OCI-LY1 (cell line): ENCODE measurements at regions not wholly inside any gene's neighbourhood (a gene's known extent, or its start where the extent isn't known, plus 50 kb on each side); places are given as distances from the start of the nearest gene placed in this dataset.

Experiments
- H2AFZ ChIP-seq: fragments of 200-600 bp; sonication (generic), shearing (Covaris generic); 2 replicates; pipeline ENCODE4 v1.6.0; 2014; ENCODE audit warnings: antibody characterized with exemption, mild to moderate bottlenecking, low read length
- H3F3A ChIP-seq: fragments of 200-600 bp; sonication (generic), shearing (Covaris generic); 2 replicates; pipeline ENCODE4 v1.6.0; 2014; ENCODE audit warnings: mild to moderate bottlenecking, antibody characterized with exemption, low read length, moderate library complexity; ENCODE audit not compliant: insufficient read depth
- H3K27ac ChIP-seq: fragments of 200-600 bp; sonication (generic); 2 replicates; pipeline ENCODE4 v1.5.1; 2014; ENCODE audit warnings: low read length, mixed run types, mild to moderate bottlenecking, low read depth; ENCODE audit not compliant: poor library complexity, severe bottlenecking
- H3K27me3 ChIP-seq: fragments of 200-600 bp; sonication (generic); 2 replicates; pipeline ENCODE4 v1.6.0; 2014; ENCODE audit warnings: antibody characterized with exemption, mild to moderate bottlenecking, low read length, moderate library complexity; ENCODE audit not compliant: insufficient read depth
- H3K36me3 ChIP-seq: fragments of 200-600 bp; sonication (generic); 2 replicates; pipeline ENCODE4 v1.6.1; 2014; ENCODE audit warnings: mild to moderate bottlenecking, antibody characterized with exemption, low read length, moderate library complexity, mixed read lengths; ENCODE audit not compliant: insufficient read depth
- H3K4me1 ChIP-seq: fragments of 200-600 bp; sonication (generic); 2 replicates; pipeline ENCODE4 v1.5.1; 2014; ENCODE audit warnings: mild to moderate bottlenecking, low read length, moderate library complexity; ENCODE audit not compliant: insufficient read depth, severe bottlenecking
- H3K4me2 ChIP-seq: fragments of 200-600 bp; sonication (generic), shearing (Covaris generic); 2 replicates; pipeline ENCODE4 v1.6.1; 2014; ENCODE audit warnings: low read length
- H3K4me3 ChIP-seq: fragments of 200-600 bp; sonication (generic); 2 replicates; pipeline ENCODE4 v1.5.1; 2014; ENCODE audit warnings: low read length, low read depth, mild to moderate bottlenecking, mixed read lengths; ENCODE audit not compliant: poor library complexity, severe bottlenecking
- H3K79me2 ChIP-seq: fragments of 200-600 bp; shearing (Covaris generic); 2 replicates; pipeline ENCODE4 v1.6.1; 2016; ENCODE audit warnings: mixed run types, low read length, mixed read lengths; ENCODE audit not compliant: insufficient read depth
- H3K9ac ChIP-seq: fragments of 200-600 bp; sonication (generic), shearing (Covaris generic); 2 replicates; pipeline ENCODE4 v1.6.1; 2014; ENCODE audit warnings: mild to moderate bottlenecking, low read length, mixed read lengths
- H3K9me2 ChIP-seq: fragments of 200-600 bp; sonication (generic), shearing (Covaris generic); 2 replicates; pipeline ENCODE4 v1.6.1; 2014; ENCODE audit warnings: low read depth, mild to moderate bottlenecking, low read length, mixed read lengths
- H3K9me3 ChIP-seq: fragments of 200-600 bp; shearing (Covaris generic); 2 replicates; pipeline ENCODE4 v1.6.1; 2014; ENCODE audit warnings: low read length, mixed read lengths
- H4K20me1 ChIP-seq: fragments of 200-600 bp; sonication (generic), shearing (Covaris generic); 2 replicates; pipeline ENCODE4 v1.6.0; 2016; ENCODE audit warnings: mild to moderate bottlenecking, low read length; ENCODE audit not compliant: insufficient read depth
- CTCF ChIP-seq: fragments of 200-600 bp; sonication (generic), shearing (Covaris generic); IDR thresholded peaks from 2 replicates; pipeline ENCODE4 v1.5.1; 2017; ENCODE audit warnings: mild to moderate bottlenecking, antibody characterized with exemption, low read length, moderate library complexity, mixed read lengths
- EZH2 ChIP-seq: fragments of 200-600 bp; sonication (generic), shearing (Covaris generic); IDR thresholded peaks from 2 replicates; pipeline ENCODE4 v1.8.0; 2017; ENCODE audit warnings: borderline replicate concordance, mixed run types, mild to moderate bottlenecking, antibody characterized with exemption, low read length, moderate library complexity, mixed read lengths

- no peak overlapping the region for H3K9ac ChIP-seq
- H3F3A ChIP-seq = no peaks in the 10 kb centered on the region
- no peaks in the 10 kb centered on the region for H4K20me1 ChIP-seq
- no peak overlapping the region for H3K27ac ChIP-seq
- H3K4me1 ChIP-seq = no peaks in the 10 kb centered on the region
- H3K4me2 ChIP-seq = no peak overlapping the region
- TF ChIP-seq EZH2 (no peak), CTCF (no peak)
- no peaks in the 10 kb centered on the region for H3K36me3 ChIP-seq
- no peaks in the 10 kb centered on the region for H3K9me3 ChIP-seq
- H3K27me3 ChIP-seq = no peaks in the 10 kb centered on the region
- no peak overlapping the region for H2AFZ ChIP-seq
- no peaks in the 10 kb centered on the region for H3K79me2 ChIP-seq
- H3K4me3 ChIP-seq = no peak overlapping the region
- H3K9me2 ChIP-seq = no peaks in the 10 kb centered on the region
These were observed 190.0 kb downstream of the ST6GAL2 start for GRCh38 chr2:106695919-106696318.

GRCh38 chr2:106700616-106701015 is 185.4 kb downstream of the ST6GAL2 start:
- Histone ChIP-seq H3F3A (no peaks in the 10 kb centered on the region), H3K4me3 (no peak overlapping the region), H3K27ac (no peak overlapping the region), H3K4me1 (no peaks in the 10 kb centered on the region), H3K27me3 (no peaks in the 10 kb centered on the region), H3K36me3 (no peaks in the 10 kb centered on the region), H3K9ac (no peak overlapping the region), H3K9me2 (no peaks in the 10 kb centered on the region), H4K20me1 (no peaks in the 10 kb centered on the region), H3K4me2 (no peak overlapping the region), H2AFZ (no peak overlapping the region), H3K9me3 (no peaks in the 10 kb centered on the region), H3K79me2 (no peaks in the 10 kb centered on the region)
- no peak for TF ChIP-seq EZH2
- no peak for TF ChIP-seq CTCF

- Histone ChIP-seq H3F3A (no peaks in the 10 kb centered on the region), H3K9ac (no peak overlapping the region), H3K27me3 (no peaks in the 10 kb centered on the region), H3K4me2 (no peak overlapping the region), H3K9me2 (no peaks in the 10 kb centered on the region), H3K9me3 (no peaks in the 10 kb centered on the region), H2AFZ (no peak overlapping the region), H4K20me1 (no peaks in the 10 kb centered on the region), H3K27ac (no peak overlapping the region), H3K79me2 (no peaks in the 10 kb centered on the region), H3K4me3 (no peak overlapping the region), H3K36me3 (no peaks in the 10 kb centered on the region), H3K4me1 (no peaks in the 10 kb centered on the region)
- no peak for TF ChIP-seq EZH2
- no peak for TF ChIP-seq CTCF
These were observed 184.6 kb downstream of the ST6GAL2 start for GRCh38 chr2:106701203-106702022.
